GM12875 (cell line): ENCODE measurements at regions not wholly inside any gene's neighbourhood (a gene's known extent, or its start where the extent isn't known, plus 50 kb on each side); places are given as distances from the start of the nearest gene placed in this dataset.

Experiments used
- H3K4me3 ChIP-seq: one replicate; pipeline ENCODE4 v1.5.1; 2011; ENCODE audit warnings: low read depth, low read length, control low read depth
- CTCF ChIP-seq: IDR thresholded peaks from 2 replicates; pipeline ENCODE4 v1.5.1; 2011; ENCODE audit warnings: low read depth, mild to moderate bottlenecking, control low read depth, inconsistent platforms, low read length, moderate library complexity, borderline replicate concordance; ENCODE audit not compliant: insufficient read depth

- TF ChIP-seq CTCF: no peak
- H3K4me3 ChIP-seq: no peak overlapping the region
These were observed 1955.4 kb upstream of the CDH6 start for GRCh38 chr5:29238115-29238514.

- TF ChIP-seq CTCF: no peak
These were observed 1962.3 kb upstream of the CDH6 start for GRCh38 chr5:29231154-29231553.

GRCh38 chr5:29230591-29230990, 1962.9 kb upstream of the CDH6 start:
- H3K4me3 ChIP-seq: no peak overlapping the region
- no peak for TF ChIP-seq CTCF

More at GRCh38 chr5:29231154-29231553, 1962.3 kb upstream of the CDH6 start:
- no peak overlapping the region for H3K4me3 ChIP-seq

GRCh38 chr5:29229461-29229860, 1964.0 kb upstream of the CDH6 start:
- TF ChIP-seq CTCF: no peak

GRCh38 chr5:29218138-29218537, 1975.3 kb upstream of the CDH6 start:
- no peak overlapping the region for H3K4me3 ChIP-seq
- no peak for TF ChIP-seq CTCF

More at GRCh38 chr5:29229461-29229860, 1964.0 kb upstream of the CDH6 start:
- H3K4me3 ChIP-seq: no peak overlapping the region

- H3K4me3 ChIP-seq: no peak overlapping the region
- no peak for TF ChIP-seq CTCF
These were observed 1978.6 kb upstream of the CDH6 start for GRCh38 chr5:29214839-29215238.

- H3K4me3 ChIP-seq: no peak overlapping the region
- no peak for TF ChIP-seq CTCF
These were observed 1980.0 kb upstream of the CDH6 start for GRCh38 chr5:29213475-29213874.
